Stimulated activated naive B cell treated with anti-CD40 and anti-IgM and Interleukin-4, amounts not matched to agents 10 μg/mL and 1 μg/mL and 100 μg/mL, for 72 hours (primary cell): ENCODE measurements at regions not wholly inside any gene's neighbourhood (a gene's known extent, or its start where the extent isn't known, plus 50 kb on each side); places are given as distances from the start of the nearest gene placed in this dataset.

Source experiments
- ATAC-seq, 2 donors: fragments of 150-1000 bp; cut with Tn5 transposase; replicated peaks; 2 replicates each; pipeline ENCODE4 v1.10.0; 2021; ENCODE audit warnings: moderate library complexity in 1 of 2
- DNase-seq: peaks from one replicate; pipeline ENCODE4 v3.0.0; 2021
- H3K27ac Mint-ChIP-seq: one replicate; pipeline ENCODE4 v1.8.0; 2022; ENCODE audit warnings: mild to moderate bottlenecking, mixed read lengths
- H3K27me3 Mint-ChIP-seq, 2 donors: one replicate each; pipeline ENCODE4 v1.8.0; 2022; ENCODE audit warnings: mixed read lengths in 2 of 2
- H3K36me3 Mint-ChIP-seq, 2 donors: one replicate each; pipeline ENCODE4 v1.8.0; 2022; ENCODE audit warnings: mixed read lengths in 2 of 2, mild to moderate bottlenecking in 1 of 2
- H3K4me1 Mint-ChIP-seq, 2 donors: one replicate each; pipeline ENCODE4 v1.8.0; 2022; ENCODE audit warnings: mixed read lengths in 2 of 2, mild to moderate bottlenecking in 1 of 2
- H3K4me3 Mint-ChIP-seq, 2 donors: one replicate each; pipeline ENCODE4 v1.8.0; 2022; ENCODE audit warnings: mild to moderate bottlenecking in 2 of 2, mixed read lengths in 2 of 2, moderate library complexity in 1 of 2
- H3K9me3 Mint-ChIP-seq, 2 donors: one replicate each; pipeline ENCODE4 v1.8.0; 2022; ENCODE audit warnings: mixed read lengths in 2 of 2, mild to moderate bottlenecking in 1 of 2

- Mint-ChIP-seq H3K9me3 (no peaks in the 10 kb centered on the region), H3K27ac (no peak overlapping the region), H3K4me3 (no peak overlapping the region), H3K4me1 (peaks cover 9 to 14% of the 10 kb centered on the region in 2 donors), H3K36me3 (no peaks in the 10 kb centered on the region), H3K27me3 (no peaks in the 10 kb centered on the region)
- ATAC-seq (no peak), DNase-seq (no peak)
These were observed 1165.6 kb upstream of the ZEB2 start for GRCh38 chr2:145685383-145686050.

- DNase-seq (no peak), ATAC-seq (no peak)
- no peaks in the 10 kb centered on the region for H3K27me3 Mint-ChIP-seq
- H3K36me3 Mint-ChIP-seq = no peaks in the 10 kb centered on the region
- H3K9me3 Mint-ChIP-seq = no peaks in the 10 kb centered on the region
- H3K27ac Mint-ChIP-seq = no peak overlapping the region
- H3K4me1 Mint-ChIP-seq = peaks cover 4 to 7% of the 10 kb centered on the region in 2 donors
- no peak overlapping the region for H3K4me3 Mint-ChIP-seq
These were observed 1162.7 kb upstream of the ZEB2 start for GRCh38 chr2:145682546-145683157.

GRCh38 chr2:145680276-145680675 is 1160.4 kb upstream of the ZEB2 start:
- H3K4me1 Mint-ChIP-seq = no peaks in the 10 kb centered on the region
- H3K4me3 Mint-ChIP-seq = no peak overlapping the region
- H3K27me3 Mint-ChIP-seq = no peaks in the 10 kb centered on the region
- no peaks in the 10 kb centered on the region for H3K36me3 Mint-ChIP-seq
- peaks cover 0 to 2% of the 10 kb centered on the region in 2 donors for H3K9me3 Mint-ChIP-seq
- DNase-seq (no peak), ATAC-seq (no peak)
- H3K27ac Mint-ChIP-seq = no peak overlapping the region

DNA sequence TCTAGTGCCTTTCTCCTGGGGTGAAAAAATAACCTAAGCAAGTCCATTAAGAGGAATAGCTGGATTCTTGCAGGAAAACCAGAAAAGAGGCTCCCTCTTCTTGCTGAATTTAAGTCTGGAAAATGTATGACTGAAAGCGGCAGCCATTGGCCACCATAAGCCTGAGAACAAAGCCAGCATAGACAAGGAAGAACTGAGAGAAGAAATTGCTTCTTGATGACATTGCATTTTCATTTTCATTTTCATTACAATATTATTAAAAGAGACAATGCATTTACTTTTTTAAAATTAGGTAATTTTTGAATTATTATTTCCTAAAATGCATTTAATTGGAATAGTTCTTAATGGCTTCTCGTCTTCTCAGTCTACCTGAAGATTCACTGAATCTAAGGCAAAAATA is 1157.5 kb upstream of the ZEB2 start:
- H3K36me3 Mint-ChIP-seq = no peaks in the 10 kb centered on the region
- no peak overlapping the region for H3K4me3 Mint-ChIP-seq
- DNase-seq = no peak
- H3K27me3 Mint-ChIP-seq = no peaks in the 10 kb centered on the region
- ATAC-seq = no peak
- peaks cover 0 to 2% of the 10 kb centered on the region in 2 donors for H3K4me1 Mint-ChIP-seq
- H3K9me3 Mint-ChIP-seq = peaks cover 0 to 2% of the 10 kb centered on the region in 2 donors
- no peak overlapping the region for H3K27ac Mint-ChIP-seq

DNA sequence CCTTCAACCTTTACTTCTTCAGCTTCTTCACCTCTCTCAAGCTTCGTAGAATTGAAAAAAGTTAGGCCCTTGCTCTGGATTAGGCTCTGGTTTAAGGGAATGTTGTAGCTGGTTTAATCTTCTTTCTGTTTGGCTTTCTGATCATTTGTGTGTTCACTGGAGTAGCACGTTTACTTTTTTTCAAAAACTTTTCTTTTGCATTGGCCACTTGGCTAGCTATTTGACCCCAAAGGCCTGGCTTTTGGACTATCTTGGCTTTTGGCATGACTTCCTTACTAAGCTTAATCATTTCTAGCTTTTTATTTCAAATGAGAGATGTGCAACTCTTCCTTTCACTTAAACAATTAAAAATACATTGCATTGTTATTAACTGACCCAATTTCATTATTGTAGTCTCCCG is 1154.8 kb upstream of the ZEB2 start:
- Mint-ChIP-seq H3K36me3 (no peaks in the 10 kb centered on the region), H3K27me3 (no peaks in the 10 kb centered on the region), H3K4me3 (no peak overlapping the region), H3K27ac (no peak overlapping the region), H3K9me3 (peaks cover 0 to 2% of the 10 kb centered on the region in 2 donors), H3K4me1 (peaks cover 5 to 11% of the 10 kb centered on the region in 2 donors)
- DNase-seq (no peak), ATAC-seq (no peak)

DNA sequence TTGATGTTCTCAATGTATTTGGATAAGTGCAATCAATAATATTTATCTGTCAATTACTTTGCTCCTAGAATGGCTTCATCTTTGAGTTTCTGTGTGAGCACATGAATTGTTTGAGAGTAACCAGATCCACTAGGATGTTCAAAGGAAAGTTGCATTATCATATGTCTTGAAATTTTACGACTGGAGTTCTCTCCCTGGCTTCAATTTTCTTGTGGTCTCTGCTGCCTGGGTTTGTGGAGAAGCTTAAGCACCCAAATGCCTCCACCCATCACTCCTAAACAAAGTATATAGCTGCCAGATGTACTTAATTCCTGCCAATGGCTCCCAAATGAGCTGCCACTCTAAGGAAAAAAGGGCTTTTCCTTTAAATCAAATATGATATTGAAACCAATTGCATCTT is 1149.4 kb upstream of the ZEB2 start:
- no peaks in the 10 kb centered on the region for H3K9me3 Mint-ChIP-seq
- no peaks in the 10 kb centered on the region for H3K36me3 Mint-ChIP-seq
- H3K27me3 Mint-ChIP-seq = no peaks in the 10 kb centered on the region
- H3K4me1 Mint-ChIP-seq = peaks cover 5 to 11% of the 10 kb centered on the region in 2 donors
- DNase-seq = no peak
- H3K4me3 Mint-ChIP-seq = no peak overlapping the region
- ATAC-seq = no peak
- H3K27ac Mint-ChIP-seq = no peak overlapping the region

DNA sequence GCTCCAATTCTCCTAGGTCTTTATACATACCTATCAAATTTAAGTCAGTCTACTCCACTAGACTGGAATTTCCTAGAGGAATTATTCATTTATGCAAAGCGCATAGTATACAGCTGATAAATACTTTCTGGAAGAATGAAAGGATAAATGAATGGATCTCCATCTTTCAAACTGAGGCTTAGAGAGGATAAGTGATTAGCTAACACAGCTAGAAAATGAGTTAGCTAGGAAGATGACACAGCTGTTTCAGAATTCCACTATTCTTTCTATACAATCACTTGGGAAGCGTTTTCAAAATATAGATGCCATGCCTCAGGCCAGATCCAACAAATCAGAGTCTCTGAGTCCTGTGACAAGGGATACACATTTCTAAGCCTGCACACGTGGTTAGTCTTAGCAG is 1146.6 kb upstream of the ZEB2 start:
- Mint-ChIP-seq H3K4me3 (no peak overlapping the region), H3K27me3 (no peaks in the 10 kb centered on the region), H3K27ac (no peak overlapping the region), H3K36me3 (peaks cover 0 to 2% of the 10 kb centered on the region in 2 donors), H3K4me1 (peaks cover 0 to 3% of the 10 kb centered on the region in 2 donors), H3K9me3 (peaks cover 0 to 1% of the 10 kb centered on the region in 2 donors)
- DNase-seq = no peak
- no peak for ATAC-seq

GRCh38 chr2:145657265-145657664 is 1137.3 kb upstream of the ZEB2 start:
- peak in 1 of 2 donors; percentile 42 for ATAC-seq
- no peaks in the 10 kb centered on the region for H3K36me3 Mint-ChIP-seq
- no peak for DNase-seq
- H3K27ac Mint-ChIP-seq = no peak overlapping the region
- H3K9me3 Mint-ChIP-seq = peaks cover 0 to 1% of the 10 kb centered on the region in 2 donors
- H3K27me3 Mint-ChIP-seq = no peaks in the 10 kb centered on the region
- H3K4me1 Mint-ChIP-seq = no peaks in the 10 kb centered on the region
- H3K4me3 Mint-ChIP-seq = no peak overlapping the region

DNA sequence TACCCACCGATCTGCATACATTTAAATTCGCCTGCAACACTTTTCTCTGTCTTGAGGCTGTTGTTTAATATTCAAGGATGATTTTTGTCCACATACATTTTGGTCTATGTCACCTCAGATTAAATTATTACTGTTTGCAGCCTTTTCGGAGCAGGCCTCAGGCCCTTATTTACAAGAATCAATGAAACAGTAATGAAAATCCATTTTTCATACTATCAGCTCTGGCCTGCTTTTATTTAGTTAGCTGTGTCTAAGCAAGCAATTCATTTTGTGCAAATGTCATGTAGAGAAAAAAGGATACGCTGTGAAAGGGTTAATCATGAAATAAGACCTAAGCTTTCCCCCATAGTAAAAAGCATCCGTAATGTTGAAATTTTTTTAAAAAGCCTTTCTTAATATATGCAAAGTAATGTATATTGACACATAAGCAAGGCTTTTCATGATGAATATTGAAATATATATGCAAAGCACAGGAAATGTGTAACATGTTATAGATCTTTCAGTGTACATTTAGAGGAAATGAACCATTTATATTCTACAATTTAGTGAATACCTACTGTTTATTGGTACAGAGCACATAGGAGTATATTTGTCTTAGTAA is 1135.3 kb upstream of the ZEB2 start:
- peaks cover 0 to under 1% of the 10 kb centered on the region in 2 donors for H3K4me1 Mint-ChIP-seq
- no peaks in the 10 kb centered on the region for H3K36me3 Mint-ChIP-seq
- no peak for ATAC-seq
- H3K9me3 Mint-ChIP-seq = peaks cover 3 to 4% of the 10 kb centered on the region in 2 donors
- no peak for DNase-seq
- no peak overlapping the region for H3K4me3 Mint-ChIP-seq
- no peaks in the 10 kb centered on the region for H3K27me3 Mint-ChIP-seq
- no peak overlapping the region for H3K27ac Mint-ChIP-seq

- DNase-seq = no peak
- H3K9me3 Mint-ChIP-seq = peaks cover 7 to 8% of the 10 kb centered on the region in 2 donors
- H3K27me3 Mint-ChIP-seq = no peaks in the 10 kb centered on the region
- no peak overlapping the region for H3K27ac Mint-ChIP-seq
- ATAC-seq = no peak
- H3K4me3 Mint-ChIP-seq = no peak overlapping the region
- peaks cover 0 to 6% of the 10 kb centered on the region in 2 donors for H3K4me1 Mint-ChIP-seq
- H3K36me3 Mint-ChIP-seq = no peaks in the 10 kb centered on the region
These were observed 1134.8 kb upstream of the ZEB2 start for GRCh38 chr2:145654746-145655145.

DNA sequence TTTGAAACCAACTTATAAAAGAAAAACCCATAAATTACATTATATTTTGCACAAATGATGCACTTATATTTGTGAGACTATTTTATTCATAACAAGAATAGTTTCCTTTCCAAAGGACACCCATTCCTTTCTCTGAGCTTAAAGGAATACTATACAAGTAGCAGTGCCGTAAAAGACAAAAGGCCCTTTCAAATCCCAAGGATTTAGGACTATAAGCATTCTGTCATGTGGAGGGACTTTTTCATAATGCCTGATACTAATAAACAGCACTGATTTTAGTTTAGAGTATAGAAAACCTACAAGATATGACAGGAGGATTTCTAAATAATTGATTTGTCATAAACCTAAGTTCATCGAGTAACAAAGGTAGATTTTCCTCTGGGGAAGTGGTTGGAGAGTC is 1134.2 kb upstream of the ZEB2 start:
- no peak for ATAC-seq
- H3K9me3 Mint-ChIP-seq = peaks cover 7 to 8% of the 10 kb centered on the region in 2 donors
- H3K36me3 Mint-ChIP-seq = no peaks in the 10 kb centered on the region
- no peak overlapping the region for H3K4me3 Mint-ChIP-seq
- peaks cover 0 to 6% of the 10 kb centered on the region in 2 donors for H3K4me1 Mint-ChIP-seq
- no peak overlapping the region for H3K27ac Mint-ChIP-seq
- DNase-seq = no peak
- no peaks in the 10 kb centered on the region for H3K27me3 Mint-ChIP-seq

DNA sequence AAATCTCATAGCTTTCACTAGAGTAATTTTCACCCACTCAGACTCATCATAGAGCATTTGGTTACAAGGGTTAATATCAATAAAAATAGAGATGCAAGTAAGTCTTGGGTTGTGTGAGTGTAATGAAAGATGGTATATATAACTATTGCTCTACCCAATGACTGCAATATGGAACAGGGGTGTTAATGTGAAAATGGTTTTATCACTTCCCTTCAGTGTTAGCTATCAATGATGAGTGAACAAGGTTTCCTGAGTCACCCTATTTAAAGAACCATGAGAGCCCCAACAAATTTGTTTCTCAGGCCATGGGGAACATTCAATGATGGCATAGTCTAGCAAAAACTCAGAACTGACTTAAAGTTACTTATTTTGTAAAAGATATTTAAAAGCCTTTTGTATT is 1133.6 kb upstream of the ZEB2 start:
- H3K36me3 Mint-ChIP-seq = no peaks in the 10 kb centered on the region

DNA sequence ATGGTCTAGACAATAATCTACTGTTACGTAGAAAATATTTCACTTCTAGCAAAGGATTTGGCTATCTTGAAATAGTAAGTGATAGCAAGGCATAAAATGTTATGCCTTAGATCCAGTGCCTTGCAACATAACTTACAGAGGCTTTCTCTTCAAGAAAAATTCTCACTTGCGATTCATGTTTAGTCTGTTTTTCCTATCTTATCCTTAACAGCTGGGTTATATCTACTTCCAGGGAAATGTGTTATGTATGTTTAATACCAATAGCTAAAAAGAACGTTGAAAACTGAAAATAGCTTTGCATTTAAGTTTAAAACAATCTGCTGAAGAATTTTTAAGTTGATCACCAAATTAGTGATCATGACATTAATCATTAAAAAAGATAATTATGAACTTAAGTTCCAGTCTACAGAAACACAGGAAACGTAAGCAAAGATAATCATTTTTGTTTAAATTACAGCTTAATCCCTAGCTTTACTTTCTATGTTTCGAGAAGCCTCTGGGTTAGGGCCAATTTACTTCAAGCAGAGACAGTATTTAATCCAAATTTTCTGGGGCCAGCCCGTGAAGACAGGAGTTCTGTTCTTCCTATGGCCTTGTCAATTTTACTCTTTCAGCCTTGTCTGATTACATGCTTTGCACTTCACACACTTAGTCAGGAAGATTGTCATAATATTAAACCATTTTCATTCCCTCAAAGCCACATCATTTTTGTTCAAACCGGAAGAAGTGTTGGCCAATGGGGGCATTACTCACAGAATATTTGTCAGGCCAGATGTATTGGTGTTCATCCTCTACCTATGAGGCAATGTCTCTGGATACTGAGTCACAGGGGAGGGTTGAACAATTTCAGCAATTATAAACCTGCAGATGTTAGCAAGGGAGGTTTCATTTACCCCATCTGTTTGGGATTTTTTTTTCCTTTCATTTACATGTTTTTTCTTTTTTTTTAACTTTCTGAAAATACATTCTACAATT is 1132.9 kb upstream of the ZEB2 start:
- peaks cover 0 to 6% of the 10 kb centered on the region in 2 donors for H3K4me1 Mint-ChIP-seq
- H3K27ac Mint-ChIP-seq = no peak overlapping the region
- H3K27me3 Mint-ChIP-seq = no peaks in the 10 kb centered on the region
- H3K36me3 Mint-ChIP-seq = no peaks in the 10 kb centered on the region
- no peak overlapping the region for H3K4me3 Mint-ChIP-seq
- DNase-seq (no peak), ATAC-seq (no peak)
- H3K9me3 Mint-ChIP-seq = peaks cover 7 to 8% of the 10 kb centered on the region in 2 donors

More for the DNA sequence above, 1133.6 kb upstream of the ZEB2 start:
- Mint-ChIP-seq H3K27me3 (no peaks in the 10 kb centered on the region), H3K4me1 (peaks cover 0 to 6% of the 10 kb centered on the region in 2 donors), H3K4me3 (no peak overlapping the region), H3K9me3 (peaks cover 7 to 8% of the 10 kb centered on the region in 2 donors), H3K27ac (no peak overlapping the region)
- ATAC-seq (no peak), DNase-seq (no peak)

- H3K9me3 Mint-ChIP-seq = peaks cover 7 to 8% of the 10 kb centered on the region in 2 donors
- ATAC-seq (no peak), DNase-seq (no peak)
- H3K4me3 Mint-ChIP-seq = no peak overlapping the region
- H3K36me3 Mint-ChIP-seq = no peaks in the 10 kb centered on the region
- no peaks in the 10 kb centered on the region for H3K27me3 Mint-ChIP-seq
- H3K4me1 Mint-ChIP-seq = peaks cover 0 to 6% of the 10 kb centered on the region in 2 donors
- H3K27ac Mint-ChIP-seq = no peak overlapping the region
These were observed 1132.1 kb upstream of the ZEB2 start for GRCh38 chr2:145652036-145652435.
